ENCODE measurements at regions not wholly inside any gene's neighbourhood (a gene's known extent, or its start where the extent isn't known, plus 50 kb on each side); places are given as distances from the start of the nearest gene placed in this dataset.
"Not testable (repeated sequence)": the region's sequence is repeated elsewhere in the genome, so short reads cannot be mapped to it uniquely, and the experiment has no call there.

DNA sequence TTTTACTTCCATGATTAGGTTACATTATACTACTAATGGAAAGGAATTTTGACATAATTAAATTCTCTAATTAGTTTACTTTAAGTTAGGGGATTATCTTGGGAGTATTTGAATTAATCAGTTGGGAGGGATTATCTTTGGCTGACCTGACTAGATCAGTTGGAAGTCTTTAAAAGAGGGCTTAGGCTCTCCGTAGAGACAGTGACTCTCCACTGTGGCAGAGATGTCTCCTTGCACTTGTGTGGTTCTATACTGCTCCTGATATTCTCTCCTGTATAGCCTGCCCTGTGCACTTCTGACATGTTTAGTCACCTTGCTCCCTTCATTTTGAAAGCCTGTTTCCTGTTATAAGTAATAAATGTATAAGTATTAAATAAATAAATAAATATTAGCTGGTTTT, 1612.3 kb upstream of the PRR20A start:
- DNase-seq, result no peak

DNA sequence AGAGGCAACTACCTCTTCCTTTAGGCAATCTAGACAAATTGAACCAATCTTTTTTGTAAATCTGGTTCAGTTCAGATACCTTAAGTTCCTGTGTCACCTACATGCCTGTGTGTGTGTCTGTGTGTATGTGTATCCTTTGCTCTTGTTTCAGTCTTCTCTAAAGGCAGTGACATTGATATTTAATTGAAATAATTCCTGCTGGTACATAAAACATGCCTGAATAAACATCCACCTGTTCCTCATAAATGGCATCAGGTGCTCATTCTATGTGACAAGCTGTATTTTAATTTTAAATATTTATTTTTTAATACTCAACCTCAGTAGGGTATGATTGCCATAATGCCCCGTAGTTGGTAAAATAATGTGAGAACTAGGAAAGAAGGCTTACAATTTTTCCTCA, 1606.4 kb upstream of the PRR20A start:
- DNase-seq, result no peak

DNA sequence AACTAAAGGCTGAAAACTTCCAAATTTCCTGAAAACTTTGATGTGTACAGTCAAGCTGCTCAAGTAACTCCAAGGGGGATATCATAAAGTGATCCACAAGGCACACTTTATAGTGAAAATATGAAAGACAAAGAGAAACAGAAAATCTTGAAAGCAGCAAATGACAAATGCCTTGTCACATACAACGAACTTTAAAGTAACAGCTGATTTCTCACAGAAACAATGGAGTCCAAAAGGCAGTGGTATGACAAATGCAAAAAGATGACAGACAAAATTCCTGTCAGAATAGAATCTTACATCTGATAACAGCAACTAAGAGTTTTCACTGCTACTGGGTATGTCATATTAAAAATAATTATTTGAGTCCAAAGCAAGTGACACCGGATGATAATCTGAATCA, 1602.3 kb upstream of the PRR20A start:
- no peak for DNase-seq

DNA sequence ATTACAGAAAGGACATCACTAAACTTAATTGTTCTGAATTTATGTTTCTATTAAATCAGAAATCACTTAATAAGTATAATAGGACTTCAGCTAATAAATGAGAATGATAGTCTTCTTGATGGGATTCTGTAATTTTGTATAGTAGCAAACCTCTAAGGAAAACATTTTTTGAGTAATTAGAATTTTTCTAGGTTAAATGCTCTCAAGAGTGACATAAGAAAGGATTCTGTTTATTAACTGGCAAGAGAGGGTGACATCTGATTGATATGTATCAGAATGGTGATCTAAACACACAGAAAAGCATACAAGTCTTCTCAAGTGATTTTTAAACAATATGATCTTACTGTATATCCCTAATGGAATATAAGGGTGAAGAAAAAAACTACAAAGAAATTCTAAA, 1597.7 kb upstream of the PRR20A start:
- no peak for DNase-seq

DNA sequence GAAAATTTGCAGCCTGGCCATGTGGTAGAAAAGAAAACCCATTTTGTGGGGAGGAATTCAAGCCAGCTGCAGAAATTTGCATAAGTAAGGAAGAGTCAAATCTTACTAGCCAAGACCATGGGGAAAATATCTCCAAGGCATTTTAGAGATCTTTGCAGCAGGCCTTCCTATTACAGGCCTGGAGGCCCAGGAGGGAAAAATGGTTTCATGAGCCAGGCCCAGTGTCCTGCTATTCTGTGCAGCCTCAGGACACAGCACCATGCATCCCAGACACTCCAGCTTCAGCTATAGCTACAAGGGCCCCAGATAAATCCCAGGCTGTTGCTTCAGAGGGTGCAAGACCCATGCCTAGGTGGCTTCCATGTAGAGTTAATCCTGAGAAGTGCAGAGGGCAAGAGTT, 1590.1 kb upstream of the PRR20A start:
- DNase-seq, result no peak

DNA sequence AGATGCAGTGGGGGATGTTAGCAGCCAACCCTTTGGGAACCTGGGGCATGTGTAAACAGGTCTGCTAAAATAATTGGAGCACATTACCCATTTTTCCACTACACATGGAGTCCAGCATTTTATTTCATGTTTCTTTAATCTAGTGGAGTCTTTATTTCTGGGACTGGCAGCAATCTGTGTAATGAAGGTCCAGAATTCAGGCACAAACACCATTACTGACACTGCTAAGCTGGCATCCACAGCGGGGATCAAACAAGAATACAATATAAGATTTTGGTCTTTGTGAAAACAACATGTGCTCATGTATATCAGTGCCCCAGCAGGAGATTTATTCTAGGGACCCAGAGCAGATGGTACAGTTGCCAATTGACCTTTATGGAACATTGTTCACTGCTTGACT, 1587.0 kb upstream of the PRR20A start:
- DNase-seq, result no peak

DNA sequence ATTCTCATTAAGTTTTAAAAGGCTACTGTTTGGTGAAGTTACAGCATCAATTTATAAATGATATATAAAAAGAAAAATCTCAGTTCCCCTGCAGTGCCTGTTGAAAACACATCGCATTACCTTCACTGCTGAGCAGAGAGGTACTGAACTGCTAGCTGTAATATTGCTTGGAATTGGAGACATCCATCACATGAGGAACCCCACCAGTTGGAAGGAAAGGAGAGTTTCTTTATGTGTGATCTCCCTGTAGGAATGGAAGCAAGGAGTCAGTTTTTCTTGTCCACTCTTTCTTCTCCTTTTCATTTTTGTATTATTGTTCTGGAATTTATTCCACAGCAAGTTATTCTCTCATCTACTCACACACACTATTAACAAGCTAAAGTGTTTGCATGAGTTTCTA, 1586.0 kb upstream of the PRR20A start:
- DNase-seq, result no peak

DNA sequence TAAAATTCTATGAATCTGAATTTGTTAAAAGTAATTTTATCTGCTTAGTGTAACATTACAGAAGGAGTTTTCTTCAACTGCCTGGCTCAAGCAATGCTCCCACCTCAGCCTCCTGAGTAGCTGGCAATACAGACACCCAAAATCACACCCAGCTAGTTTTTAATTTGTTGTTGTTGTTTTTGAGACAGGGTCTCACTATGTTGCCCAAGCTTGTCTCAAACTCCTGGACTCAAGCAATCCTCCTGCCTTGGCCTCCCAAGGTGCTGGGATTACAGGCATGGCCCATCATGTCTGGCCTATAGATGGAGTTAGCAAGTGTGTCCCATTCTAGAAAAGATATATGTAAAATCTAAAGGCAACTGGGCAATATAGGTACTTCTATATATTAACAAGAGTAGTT, 1580.4 kb upstream of the PRR20A start:
- no peak for DNase-seq

DNA sequence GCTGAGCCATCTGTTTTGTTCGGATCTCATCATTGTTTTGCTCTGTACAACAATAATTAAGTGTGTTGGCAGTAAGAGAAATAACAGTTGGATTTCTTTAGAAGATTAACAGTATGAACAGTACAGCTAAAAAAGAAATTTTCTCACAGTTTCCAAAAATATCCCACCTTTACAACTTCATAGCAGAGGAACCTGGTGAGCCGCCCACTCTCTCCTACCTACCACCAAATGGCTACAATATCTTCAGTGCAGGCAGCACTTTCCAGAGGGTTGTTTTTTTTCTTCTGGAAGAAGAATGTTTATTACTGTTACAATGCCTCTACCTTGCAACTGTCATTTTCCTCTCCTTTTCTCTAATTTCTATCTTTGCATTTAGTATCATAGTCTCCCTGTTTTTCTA, 1577.5 kb upstream of the PRR20A start:
- DNase-seq, result no peak

DNA sequence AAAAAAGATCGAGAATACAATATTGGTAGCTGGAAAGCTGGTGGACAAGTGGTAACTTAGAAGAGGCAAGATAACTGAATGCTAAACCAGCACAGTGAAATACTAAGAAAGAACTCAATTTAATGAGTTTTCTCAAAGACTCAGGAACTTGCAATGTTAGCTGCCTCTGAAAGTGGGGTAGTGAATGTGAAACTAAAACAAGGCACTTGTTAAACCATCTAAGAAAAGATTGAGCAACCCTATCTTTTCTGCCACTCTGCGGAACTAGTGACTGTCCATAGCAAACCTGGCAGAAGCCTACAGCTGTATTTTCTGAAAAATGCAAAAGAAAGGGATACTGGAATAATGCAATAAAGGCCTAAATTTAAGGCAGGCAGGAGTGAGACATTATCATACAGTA, 1574.4 kb upstream of the PRR20A start:
- DNase-seq, result no peak

DNA sequence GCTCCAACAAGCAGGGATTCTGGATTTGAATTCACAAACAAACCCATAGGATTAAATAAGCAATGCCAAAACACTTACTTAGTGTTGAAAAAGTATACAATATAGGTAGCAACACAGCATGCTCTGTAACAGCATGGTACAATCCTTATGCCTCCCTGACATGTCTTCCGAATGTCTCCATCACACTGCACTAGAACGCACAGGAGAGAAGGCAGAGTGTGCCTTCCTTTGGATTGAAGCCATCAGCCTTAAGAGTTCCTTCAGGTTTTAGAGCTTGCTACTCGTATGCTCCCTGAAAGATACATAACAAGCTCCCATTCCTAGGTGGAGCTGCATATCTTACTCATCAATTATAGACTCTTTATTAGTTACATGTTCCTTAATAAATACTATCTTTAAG, 1573.9 kb upstream of the PRR20A start:
- DNase-seq, result no peak

DNA sequence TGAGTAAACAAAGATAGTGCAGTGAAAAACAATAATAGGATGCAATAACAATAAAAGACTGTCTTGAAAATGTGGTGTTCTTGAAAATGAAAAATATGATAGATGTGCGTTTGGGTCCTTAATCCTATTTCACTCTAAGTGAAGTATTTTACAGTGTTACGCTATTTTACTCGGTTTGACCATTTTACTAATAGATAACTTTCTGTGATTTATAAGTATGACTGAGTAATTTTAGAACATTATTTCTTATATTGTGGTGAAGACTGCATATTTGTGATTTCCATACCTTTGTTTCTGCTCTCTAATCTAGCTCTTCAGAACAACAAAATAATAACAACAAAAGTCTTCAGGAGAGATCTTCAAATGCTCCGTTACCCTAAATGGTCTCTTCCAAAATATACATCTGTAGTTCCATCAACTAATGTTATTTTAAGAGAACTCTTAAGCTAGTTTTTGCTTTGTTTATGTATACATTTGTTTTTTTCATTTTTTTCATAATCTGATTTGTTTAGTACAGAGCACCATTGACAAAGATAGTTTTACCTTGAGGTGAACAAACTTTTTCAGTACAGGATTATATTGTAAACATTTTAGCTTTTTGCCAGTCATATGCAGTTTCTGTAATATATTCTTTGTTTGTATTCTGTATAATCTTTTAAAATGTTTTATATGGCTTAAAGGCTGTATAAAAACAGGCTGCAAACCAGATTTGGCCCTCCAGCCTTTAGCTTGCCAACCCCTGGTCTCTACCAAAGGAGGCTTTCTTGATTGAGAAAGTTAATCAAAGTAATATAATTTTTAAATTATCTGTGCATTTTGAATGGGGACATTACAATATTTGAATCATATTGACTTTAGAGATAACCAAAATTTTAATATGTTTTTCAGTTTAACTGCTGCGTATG, 1572.7 kb upstream of the PRR20A start:
- DNase-seq, result no peak

DNA sequence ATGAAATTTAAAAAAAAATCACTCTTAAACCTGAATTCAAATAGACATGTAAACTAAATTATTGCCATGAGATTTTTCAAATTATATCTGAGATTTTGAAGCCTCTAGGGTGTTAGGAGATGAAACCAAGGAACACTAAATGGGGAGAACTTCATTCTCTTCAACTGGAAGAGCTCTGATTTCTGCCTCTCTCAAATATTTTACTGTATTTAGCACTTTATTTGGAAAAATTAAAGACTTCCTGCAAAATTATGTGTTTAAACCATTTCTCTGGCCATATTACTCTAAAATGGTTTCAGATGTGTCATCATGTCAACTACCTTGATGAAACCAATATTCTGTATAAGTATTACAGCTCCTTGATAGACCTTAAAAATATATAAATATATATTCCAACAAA, 1571.6 kb upstream of the PRR20A start:
- DNase-seq, result no peak

DNA sequence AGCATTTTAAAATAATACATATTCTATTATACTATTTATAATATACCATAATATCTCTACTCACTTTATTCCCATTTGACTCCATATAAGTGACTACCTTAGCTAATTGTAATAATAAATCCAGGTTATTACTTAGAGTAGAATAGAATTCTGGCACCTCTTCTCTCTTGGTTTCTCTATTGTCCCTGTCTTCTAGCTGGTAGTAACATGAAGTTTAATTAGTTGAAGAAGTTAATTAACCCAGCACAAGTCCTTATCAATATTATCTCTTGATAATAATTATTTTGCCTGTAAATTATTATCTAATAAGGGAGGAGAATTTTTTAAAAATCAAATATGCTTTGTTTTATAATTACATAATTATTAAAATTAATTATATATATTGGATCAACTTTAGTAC, 1571.2 kb upstream of the PRR20A start:
- no peak for DNase-seq

DNA sequence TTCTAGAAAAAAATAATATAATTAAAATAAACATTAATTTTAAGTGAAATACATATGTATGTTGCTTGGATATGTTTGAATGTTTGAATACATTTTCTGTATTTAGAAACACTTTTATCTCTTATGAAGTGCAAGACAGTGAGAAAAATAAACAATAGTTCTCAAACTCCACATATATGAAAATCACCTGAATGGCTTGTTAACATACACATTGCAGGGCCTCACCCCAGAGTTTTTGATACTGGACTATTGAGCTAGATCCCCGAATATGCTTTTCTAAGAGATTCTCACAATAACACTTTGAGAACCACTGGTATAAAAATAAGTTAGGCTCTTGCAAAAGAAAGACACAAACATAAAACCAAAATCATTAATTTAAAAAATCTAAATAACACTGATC, 1570.3 kb upstream of the PRR20A start:
- no peak for DNase-seq

DNA sequence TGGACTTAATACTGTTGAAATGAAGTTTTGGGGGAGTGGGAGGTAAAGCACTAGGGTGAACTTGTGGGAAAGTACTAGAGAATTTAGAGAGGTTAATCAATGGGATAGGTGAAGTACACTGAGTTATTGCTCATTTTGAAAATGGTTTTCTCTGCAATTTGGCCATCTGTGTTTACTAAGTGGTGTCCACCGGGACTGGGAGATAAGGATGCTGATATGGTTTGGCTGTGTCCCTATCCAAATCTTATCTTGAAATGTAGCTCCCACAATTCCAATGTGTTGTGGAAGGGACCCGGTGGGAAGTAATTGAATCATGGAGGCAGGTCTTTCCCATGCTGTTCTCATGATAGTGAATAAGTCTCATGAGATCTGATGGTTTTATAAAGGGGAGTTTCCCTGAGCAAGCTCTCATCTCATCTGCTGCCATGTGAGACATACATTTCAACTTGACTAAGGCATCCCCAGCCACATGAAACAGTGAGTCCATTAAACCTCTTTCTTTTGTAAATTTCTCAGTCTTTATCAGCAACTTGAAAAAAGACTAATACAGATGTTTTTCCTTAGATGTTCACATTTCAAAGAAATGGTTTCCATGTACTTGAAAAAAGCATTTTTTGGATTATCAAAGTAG, 1569.4 kb upstream of the PRR20A start:
- DNase-seq, result no peak

DNA sequence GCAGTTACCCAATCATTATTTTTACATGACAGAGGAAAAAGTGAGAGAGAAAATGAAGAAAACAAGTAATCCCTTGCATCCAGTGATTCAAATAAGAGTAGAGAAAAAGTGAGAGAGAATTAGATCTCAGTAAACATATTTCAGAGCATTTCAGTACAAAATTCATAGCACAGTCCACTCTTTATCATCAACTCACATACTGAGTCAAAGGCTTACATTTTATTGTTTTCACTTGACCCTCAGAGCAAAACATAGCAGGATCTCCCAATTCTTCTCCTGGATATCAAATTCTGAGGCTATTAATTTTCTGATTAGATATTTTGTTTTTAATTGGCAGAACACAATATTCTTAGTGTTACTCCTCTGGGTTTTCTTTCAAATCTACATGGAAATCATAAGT, 1568.3 kb upstream of the PRR20A start:
- DNase-seq, result no peak

DNA sequence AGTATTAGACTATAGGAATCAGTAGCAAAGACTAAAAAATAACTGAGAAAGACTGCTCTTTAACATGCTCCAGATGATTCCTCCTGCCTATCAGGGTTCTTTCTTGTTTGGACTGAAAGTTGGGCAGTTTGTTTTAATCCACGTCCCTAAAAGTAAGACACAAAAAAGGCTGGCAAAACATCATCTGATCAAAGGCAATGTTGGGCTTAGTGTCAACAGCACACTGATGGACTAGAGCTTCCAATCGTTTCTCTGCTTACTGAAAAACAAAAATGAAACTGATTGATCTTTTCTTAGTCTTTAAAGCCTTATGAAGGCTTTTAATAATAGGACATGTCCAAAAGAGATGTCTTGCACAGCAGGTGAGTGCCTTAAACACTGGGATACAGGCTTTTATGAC, 1567.9 kb upstream of the PRR20A start:
- DNase-seq, result no peak

DNA sequence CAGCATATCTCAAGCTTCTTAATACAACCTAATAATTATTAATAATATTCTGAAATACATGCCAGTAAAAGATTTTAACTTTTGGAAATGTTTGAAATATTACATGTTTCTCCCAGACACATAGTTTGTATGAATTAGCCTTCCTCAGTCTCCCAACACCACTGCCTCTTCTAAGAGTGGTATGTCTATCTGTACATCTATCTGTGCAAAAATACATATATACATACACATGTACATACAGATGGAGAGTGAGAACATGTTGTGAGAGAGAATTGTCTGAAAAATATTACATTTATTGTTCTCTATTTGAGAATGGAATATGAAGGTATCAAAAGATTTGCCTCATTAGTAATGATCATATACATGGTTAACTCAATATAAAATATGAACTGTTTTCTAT, 1567.2 kb upstream of the PRR20A start:
- DNase-seq, result no peak

DNA sequence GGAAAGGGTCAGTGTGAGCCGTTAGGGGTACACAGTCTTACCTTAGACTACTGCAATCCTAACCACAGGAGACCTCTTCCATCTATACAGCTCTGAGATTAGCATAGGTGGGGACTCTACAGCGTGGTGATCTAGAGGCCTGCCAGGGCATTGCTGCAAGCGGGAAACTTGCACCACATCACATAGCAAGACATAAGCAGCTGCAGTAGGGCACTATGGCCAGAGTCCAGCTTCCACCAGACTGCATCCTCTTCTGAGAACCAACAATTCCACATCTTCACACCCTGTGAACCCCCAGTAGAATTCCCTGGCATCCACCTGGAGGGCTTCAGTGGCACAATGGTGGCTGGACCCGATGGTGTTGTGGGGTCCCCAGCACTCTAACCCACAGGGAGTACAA, 1564.3 kb upstream of the PRR20A start:
- no peak for DNase-seq

DNA sequence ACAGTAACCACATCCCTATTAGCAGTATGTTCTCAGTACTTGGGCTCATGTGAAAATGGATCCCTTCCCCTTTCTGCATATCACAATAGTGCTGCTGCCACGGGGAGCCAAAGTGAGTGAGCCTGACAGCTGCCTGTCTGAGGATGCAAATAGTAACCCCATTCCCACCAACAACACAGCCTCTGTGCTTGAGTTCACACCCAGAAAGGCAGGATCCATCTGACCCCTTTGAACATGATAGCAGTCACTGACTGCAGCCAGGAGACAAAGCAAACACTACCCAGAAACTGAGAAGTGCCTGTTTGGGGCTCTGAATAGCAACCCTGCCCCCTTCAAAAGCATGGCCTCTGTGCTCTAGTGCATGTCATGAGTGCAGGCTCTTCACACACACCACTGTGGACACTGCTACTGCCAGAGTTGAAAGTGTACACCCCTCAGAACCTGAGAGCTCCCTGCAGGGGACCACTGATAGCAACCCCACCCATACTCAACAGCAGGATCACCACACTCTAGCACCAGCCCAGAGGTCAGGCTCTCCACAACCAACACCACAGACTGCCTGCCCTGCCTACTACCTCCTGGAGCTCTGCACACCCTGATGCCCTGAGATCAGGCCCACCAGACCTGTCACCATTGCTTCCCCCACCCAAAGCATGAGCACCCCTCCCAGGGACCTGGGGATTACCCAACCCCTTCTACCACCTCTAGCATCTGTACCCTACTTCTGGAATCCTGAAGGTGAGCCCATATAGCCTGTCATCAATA, 1563.5 kb upstream of the PRR20A start:
- DNase-seq, result no peak

DNA sequence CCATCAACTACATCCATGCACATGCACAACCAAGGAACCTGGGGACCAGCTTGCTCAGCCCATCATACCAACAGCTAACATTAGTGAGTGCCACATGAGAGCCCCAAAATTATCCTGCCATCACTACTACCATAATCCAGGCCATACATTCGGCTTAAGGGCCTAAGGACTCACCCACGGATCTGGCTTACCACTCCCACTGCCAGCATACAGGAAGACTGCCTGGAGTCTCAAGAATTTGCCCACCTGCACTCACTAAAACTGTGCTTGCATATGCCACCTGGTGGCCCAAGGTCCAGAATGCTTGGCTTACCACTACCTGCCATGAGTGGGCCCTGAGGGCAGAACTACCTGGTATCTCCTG, 1562.9 kb upstream of the PRR20A start:
- no peak for DNase-seq

DNA sequence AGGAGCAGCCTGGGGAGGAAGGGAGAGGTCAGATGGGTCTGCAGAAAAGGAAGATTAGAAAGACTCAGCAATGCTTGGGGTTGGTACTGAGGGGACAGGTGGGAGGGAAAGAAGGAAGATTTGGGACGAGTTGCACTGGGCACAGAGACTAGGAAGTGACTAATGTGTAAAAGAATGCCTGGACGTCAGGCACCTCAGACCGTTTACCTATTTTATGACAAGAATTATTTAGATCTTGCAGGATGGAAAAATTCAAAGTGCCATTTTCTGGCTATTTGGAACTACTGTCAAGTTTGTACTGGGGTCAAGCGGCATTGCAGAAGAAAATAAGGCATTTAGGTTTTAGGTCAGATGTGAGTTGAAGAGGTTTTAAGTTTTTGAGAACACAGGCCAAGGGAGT, 1558.4 kb upstream of the PRR20A start:
- not testable (repeated sequence) for DNase-seq

DNA sequence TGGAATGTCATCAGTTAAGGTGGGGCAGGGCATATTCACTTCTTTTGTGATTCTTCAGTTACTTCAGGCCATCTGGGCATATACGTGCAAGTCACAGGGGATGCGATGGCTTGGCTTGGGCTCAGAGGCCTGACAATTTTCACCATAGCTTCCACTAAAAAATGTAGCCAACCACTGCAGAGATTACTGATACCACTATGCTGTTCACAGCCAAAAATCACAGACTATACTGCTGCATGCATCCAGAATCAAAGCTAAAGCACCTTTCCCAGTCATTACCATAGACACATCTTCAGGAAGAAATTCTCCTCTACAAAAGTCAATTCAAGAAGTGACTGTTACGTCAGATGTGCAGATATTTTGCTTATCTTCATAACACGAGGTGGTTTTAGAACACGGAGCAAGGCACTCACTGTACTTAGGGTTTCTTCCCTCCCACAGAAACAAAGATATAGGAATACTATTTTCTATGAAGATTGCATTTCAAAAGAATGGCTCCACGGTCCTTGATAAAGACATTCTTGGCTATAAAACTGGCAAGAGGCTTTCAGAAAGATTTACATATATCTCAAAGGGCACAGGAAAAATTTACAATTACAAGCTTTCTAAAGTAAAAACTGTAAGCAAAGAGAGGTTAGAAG, 1556.6 kb upstream of the PRR20A start:
- no peak for DNase-seq

Measured in activated effector memory CD4-positive, alpha-beta T cell treated with anti-CD3 and anti-CD28 coated beads, Interleukin-2, amount 50 U/mL, for 16 hours (primary cell).